GM23338 (cell line): ENCODE measurements at regions not wholly inside any gene's neighbourhood (a gene's known extent, or its start where the extent isn't known, plus 50 kb on each side); places are given as distances from the start of the nearest gene placed in this dataset.

Experiments
- EZH2phosphoT487 ChIP-seq: fragments of 200-600 bp; sonication (generic); IDR thresholded peaks from one replicate; pipeline ENCODE4 v1.8.1; 2018; ENCODE audit warnings: antibody characterized with exemption; ENCODE audit not compliant: unreplicated experiment
- TF ChIP-seq, protein P1 (sequence below): IDR thresholded peaks from one replicate; pipeline ENCODE4 v1.6.1; 2018; ENCODE audit warnings: antibody characterized with exemption; ENCODE audit not compliant: unreplicated experiment
- TF ChIP-seq, protein P2 (sequence below), 2 experiments: fragments of 200-600 bp in 1 of 2; sonication (generic) in 1 of 2; conservative IDR thresholded peaks; 2 replicates each; pipeline versions ENCODE4 v1.5.1 to v1.6.1; 2016 to 2017; ENCODE audit warnings: antibody characterized with exemption in 2 of 2, low read depth in 2 of 2, mild to moderate bottlenecking in 2 of 2, moderate library complexity in 1 of 2

DNA sequence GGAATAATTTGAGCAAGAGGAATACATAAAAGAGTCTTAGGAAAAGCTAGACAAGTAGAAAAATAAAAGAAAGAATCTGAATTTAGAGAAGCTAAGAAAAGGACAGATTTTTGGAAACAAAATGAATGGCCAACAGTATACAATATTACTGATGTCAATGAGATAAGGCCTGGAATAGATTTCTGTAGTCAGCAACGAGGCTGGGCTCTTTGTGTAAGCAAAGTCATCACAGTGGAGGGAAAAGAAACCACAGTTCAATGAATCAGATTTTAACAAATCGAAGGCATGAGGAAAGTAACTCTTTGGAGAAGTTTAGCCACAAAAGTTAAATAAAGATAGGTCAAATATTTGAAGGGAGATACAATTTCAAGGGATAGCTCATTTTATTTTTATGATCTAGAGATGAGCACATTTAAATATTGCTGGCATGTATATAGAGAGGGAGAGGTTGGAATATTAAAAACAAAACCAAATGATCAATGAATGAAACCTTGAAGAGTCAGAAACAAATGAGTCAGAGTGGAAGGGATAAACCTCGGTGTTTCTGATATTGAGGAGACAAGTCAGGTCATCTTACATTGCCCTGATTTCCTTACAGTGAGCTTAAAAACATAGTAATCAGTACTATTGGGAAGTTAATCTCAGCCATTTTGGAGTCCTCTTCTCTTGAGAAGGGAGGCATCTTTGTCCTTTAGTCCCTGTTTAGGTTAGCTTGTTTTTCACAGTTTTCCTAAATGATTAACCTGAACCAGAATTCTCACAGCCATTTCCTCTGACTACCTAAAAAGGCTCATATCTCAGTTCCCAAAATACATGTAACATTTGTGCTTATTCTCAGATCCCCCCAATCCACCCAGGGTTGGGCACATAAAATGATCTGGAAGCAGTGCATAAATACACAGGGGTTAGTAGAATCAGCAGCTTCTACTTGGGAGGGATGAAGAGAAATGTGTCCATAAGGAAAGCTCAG, 620.0 kb upstream of the B3GALT2 start:
- TF ChIP-seq EZH2phosphoT487 = no peak
- TF ChIP-seq, protein P1, sequence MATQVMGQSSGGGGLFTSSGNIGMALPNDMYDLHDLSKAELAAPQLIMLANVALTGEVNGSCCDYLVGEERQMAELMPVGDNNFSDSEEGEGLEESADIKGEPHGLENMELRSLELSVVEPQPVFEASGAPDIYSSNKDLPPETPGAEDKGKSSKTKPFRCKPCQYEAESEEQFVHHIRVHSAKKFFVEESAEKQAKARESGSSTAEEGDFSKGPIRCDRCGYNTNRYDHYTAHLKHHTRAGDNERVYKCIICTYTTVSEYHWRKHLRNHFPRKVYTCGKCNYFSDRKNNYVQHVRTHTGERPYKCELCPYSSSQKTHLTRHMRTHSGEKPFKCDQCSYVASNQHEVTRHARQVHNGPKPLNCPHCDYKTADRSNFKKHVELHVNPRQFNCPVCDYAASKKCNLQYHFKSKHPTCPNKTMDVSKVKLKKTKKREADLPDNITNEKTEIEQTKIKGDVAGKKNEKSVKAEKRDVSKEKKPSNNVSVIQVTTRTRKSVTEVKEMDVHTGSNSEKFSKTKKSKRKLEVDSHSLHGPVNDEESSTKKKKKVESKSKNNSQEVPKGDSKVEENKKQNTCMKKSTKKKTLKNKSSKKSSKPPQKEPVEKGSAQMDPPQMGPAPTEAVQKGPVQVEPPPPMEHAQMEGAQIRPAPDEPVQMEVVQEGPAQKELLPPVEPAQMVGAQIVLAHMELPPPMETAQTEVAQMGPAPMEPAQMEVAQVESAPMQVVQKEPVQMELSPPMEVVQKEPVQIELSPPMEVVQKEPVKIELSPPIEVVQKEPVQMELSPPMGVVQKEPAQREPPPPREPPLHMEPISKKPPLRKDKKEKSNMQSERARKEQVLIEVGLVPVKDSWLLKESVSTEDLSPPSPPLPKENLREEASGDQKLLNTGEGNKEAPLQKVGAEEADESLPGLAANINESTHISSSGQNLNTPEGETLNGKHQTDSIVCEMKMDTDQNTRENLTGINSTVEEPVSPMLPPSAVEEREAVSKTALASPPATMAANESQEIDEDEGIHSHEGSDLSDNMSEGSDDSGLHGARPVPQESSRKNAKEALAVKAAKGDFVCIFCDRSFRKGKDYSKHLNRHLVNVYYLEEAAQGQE = no peak
- TF ChIP-seq, protein P2, sequence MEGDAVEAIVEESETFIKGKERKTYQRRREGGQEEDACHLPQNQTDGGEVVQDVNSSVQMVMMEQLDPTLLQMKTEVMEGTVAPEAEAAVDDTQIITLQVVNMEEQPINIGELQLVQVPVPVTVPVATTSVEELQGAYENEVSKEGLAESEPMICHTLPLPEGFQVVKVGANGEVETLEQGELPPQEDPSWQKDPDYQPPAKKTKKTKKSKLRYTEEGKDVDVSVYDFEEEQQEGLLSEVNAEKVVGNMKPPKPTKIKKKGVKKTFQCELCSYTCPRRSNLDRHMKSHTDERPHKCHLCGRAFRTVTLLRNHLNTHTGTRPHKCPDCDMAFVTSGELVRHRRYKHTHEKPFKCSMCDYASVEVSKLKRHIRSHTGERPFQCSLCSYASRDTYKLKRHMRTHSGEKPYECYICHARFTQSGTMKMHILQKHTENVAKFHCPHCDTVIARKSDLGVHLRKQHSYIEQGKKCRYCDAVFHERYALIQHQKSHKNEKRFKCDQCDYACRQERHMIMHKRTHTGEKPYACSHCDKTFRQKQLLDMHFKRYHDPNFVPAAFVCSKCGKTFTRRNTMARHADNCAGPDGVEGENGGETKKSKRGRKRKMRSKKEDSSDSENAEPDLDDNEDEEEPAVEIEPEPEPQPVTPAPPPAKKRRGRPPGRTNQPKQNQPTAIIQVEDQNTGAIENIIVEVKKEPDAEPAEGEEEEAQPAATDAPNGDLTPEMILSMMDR (conservative IDR thresholded peaks at IDR 0.05; ENCODE audit: low read depth in 2 of 2) = no peak
